ENCODE measurements at regions not wholly inside any gene's neighbourhood (a gene's known extent, or its start where the extent isn't known, plus 50 kb on each side); places are given as distances from the start of the nearest gene placed in this dataset.

DNA sequence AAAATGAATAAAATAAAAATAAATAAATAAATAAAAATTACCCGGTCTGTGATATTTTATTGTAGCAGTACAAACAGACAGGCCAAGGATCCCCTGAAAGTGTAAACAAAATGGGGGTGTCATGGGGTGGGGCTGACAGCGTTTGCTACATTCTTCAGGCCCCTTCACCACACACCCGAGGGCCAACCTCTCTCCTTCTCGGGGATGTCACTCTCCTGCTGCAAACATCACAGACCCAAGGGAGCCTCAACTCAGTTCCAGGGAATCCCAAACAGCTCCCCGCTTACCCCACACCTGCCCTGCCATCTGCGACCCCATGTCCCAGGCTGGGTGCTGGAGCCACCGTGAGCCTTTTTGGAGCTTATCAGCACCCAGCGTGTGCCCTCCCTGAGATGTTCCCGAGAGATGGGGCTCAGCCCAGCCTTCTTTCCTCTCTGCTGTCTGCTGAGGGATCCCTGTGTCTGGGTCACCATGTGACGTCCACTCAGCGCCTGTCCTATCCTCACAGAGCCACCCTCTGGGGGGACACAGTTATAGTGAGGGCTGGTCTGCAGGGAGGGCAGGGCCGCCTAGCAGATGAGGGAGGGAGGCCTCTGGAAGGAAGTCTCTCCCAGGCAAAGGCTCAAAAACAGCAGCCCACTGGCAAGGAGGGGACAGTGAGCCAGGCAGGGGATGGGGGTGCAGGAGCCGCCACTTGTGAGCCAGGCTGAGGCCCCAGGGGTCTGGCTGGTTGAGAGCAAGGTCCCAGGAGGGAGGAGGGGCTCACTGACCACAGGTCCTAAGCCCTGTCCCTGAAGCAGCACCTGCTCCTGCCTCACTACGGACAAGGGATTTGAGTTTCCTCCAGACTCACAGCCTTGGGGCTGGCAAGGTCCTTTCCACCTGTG lies 1041.6 kb downstream of the BRD1 start:
- TF ChIP-seq POLR2A (IDR thresholded peaks at IDR 0.05) = no peak
- no peak for TF ChIP-seq CTCF (IDR thresholded peaks at IDR 0.05)
